GM19240 (cell line): ENCODE measurements at regions not wholly inside any gene's neighbourhood (a gene's known extent, or its start where the extent isn't known, plus 50 kb on each side); places are given as distances from the start of the nearest gene placed in this dataset.

ENCODE experiments used
- DNase-seq: peaks from one replicate; pipeline ENCODE4 v3.0.0; 2011; ENCODE audit warnings: low spot score; ENCODE audit not compliant: insufficient read length

DNA sequence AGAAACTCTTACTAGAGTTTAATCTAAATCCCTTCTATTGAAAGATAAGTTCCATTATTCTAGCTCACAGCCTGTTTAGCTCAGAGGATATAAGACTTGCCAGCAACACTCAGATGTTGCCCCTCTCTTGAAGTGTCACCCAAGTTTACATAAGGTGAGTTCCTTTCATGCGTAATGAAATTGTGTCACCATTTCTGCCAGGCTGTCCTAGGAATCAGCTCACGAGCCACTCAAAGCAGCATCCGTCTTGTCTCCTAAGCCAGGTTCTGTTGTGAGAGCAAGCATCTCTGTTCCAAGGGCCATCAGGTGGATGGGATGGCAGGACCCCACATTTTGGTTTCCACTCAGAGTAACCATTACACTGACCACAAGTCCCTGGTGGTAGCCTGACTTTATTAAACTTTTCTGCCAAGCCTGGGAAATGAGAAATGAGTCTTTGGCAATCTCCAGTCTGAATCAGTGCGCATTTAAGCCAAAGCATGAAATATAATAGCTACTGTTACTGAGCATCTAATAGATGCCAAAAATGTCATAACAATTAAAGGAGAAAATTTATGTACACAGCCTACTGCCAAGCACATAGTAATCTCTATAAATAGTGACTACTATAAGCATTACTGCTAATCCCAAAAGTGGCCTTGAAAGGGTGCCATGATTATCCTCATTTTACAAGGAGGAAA lies 179.6 kb upstream of the MIR17HG start:
- no peak for DNase-seq

DNA sequence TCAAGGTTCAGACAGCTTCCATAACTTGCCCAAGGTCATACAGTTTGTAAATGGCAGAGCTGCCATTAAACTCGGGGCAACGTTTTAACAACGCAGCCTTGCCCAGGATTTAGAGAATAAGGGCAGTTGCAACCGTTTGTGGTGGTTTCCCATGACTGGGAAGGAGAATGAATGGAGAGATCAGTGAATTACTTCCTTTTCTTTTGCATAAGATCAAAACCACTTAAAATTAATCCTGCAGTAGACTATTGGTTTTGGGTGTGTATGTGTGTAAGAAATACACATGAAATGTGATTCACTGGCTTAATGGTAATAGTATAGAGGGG lies 179.1 kb upstream of the MIR17HG start:
- no peak for DNase-seq

DNA sequence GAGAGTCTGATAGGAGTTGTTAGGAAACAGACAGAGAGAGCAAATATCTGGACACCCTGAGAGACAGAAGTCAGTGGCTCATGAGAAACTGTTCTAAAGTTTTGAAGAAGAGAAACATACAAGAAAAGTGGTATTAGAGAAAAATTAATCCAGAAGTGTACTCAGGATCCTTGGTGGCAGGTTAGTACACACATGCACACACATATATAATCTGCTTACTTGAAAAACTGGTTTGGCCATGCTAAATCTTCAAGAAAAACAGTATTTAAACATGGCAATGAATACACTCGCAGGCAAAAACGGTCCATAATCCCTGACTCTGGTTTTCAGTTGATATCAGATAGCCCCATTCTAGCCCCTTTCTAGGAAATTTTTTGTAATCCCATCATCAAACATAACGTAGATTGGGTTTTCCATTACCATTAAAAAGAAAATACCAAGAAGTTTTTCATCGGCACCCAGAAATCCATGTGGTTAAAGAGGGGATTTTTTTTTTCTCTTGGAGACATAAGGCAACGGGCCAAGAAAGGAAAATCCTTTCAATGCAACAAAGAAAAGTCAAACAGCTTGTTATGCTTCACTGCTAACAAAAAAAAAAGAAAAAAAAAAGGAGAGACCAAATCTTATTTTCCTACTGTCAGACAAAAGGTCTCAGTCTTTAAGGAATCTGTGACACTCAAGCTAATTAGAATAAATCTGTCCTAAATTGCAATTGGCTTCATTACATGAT lies 178.0 kb upstream of the MIR17HG start:
- DNase-seq: no peak

DNA sequence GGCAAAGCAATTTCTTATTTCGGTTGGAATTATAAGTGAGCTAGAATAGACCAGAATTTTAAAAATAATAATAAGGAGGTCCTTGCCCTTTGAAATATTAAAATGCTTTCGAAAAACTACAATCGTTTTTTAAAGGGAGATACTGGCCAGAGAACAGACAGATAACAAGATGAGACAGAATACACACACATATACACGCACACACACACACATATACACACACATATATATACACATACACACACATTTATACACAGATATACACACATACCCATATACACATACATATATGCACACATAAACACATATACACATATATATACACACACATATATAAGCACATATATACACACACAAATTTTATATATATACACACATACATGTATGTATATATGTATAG lies 175.3 kb upstream of the MIR17HG start:
- no peak for DNase-seq

DNA sequence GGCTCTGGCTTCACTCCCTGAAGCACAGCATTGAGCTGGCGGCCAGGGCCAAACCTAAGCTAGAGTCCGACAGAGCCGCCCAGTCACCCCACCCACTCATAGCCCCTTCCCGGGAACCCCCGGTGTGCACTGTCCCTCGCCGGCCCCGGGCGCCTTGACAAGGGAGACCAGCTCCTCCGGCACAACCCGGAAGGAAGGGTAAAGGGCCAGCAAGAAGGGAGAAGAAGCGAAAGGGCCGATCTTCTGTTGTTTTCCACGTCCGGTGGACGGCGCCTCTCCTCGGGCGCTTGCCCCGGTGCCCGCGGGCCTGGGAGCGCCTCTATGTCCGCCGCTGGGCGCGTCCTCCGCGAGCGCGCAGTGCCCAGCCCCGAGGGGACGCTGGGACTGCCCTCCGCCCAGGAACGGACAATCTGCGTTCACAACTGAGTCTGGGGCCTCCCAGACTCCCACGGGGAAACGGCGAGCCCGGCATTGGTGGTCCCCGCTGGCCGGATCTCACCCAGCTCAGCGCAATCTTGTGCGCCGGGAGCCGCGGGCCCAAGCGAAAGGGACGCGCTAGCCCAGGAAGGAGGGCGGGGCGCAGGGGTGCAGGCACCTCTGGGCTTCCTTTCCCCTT lies 172.5 kb upstream of the MIR17HG start:
- no peak for DNase-seq

DNA sequence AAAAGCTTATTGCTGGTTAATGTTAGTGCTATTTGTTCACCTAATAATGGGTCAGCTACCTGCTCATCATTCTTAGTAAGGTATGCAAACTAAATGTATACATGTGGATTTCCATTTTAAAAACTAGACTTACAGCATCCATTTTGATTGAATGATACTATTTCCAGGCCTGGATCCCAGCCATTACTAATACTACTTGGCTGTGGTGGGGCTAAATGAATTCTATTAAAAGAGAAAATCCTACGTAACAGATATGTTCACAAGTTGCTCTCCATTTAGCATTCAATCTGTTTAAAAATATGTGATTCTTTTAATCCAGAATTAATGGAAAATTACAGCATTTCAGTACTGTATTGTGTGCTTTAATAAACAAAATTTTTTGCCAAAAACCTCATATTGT lies 169.4 kb upstream of the MIR17HG start:
- no peak for DNase-seq

DNA sequence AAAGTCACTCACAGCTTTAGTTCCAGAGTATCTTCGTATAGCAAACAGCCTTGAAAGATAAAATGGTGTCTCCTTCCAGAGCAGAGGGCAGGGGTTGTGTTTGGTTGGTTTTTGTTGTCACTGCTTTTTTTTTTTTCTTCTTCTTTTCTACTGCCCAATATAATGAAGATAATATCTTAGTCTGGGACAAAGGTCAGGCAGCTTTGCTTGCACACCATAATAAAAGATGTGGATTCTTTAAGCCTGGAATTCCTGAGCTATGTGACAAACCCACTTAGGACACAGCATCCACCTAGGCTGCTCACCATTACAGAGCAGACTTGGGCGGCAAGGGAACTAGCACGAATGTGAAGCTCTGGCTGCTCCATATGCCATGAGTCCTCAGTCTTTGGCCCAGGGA lies 165.6 kb upstream of the MIR17HG start:
- DNase-seq: no peak

DNA sequence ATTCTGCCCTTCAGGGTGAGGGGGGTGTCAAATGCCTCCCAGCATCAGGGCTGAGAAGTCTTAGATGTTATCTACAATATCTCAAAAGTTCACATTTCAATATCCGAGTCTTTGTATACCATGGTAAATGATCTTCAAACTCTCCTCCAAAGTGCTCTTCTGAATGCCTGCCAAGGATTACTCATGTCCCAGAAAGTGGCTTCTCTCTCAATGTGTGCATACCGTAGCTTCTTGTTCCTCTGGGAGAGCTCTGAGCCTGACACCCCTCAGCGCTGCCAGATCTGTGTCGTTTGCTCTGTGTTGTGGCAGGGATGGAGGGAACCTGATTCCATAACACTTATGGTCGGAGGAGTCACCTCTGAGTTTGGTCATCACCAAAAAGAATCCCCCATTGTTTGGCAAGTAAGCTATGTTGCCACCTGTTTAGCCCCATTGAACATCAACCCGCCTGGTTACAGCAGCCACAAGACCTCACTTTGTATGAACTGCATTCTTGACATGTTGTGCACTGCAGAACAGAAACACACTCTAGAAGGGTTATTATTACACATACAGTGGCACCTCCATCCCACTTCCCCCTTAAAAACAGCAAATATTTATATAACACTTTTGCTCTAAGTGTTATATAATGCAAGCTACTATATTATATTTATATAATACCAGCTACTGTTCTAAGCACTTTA lies 163.1 kb upstream of the MIR17HG start:
- no peak for DNase-seq

DNA sequence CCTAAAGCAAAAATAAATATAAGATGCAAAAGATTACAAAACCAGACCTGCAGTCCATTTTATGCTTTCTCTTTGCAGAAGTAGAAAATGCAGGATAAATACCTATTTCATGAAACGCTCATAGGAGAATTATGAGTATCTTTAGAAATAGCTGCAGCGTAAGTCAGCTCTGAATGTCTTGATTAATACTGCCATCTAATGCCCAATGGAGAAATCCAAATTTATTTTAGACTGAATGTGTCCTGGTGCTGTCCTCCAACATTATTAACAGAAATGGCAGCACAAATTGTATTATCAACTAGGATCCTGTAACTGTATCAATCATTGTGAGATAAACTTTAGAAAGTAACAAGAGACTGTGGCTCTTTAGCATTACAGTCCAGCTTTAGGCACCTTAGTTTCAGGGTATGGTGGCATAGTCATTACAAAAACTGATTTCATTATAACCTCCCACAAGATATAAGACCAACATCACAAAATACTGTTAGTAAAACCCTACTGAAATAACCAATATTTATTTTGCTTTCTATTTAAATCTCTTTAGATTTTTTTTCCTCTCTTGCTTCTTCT lies 162.1 kb upstream of the MIR17HG start:
- DNase-seq: no peak

DNA sequence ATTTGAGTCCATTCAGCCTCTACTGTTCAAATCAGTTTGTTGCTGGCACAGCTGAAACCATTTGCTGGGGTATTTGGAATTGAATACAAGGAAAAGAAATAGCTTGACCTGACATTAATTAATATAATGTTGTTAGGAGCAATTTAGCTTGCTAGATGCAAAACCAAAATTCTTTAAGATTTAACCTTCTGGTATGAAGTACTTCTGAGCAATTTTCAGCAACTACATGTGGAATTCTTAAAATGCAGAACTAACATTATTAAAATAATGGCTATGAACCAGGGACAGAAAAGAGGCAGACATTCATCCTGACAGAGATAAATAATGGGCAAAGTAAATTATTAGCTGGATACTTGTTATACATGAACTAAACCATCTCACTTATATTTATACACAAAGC lies 160.0 kb upstream of the MIR17HG start:
- no peak for DNase-seq

DNA sequence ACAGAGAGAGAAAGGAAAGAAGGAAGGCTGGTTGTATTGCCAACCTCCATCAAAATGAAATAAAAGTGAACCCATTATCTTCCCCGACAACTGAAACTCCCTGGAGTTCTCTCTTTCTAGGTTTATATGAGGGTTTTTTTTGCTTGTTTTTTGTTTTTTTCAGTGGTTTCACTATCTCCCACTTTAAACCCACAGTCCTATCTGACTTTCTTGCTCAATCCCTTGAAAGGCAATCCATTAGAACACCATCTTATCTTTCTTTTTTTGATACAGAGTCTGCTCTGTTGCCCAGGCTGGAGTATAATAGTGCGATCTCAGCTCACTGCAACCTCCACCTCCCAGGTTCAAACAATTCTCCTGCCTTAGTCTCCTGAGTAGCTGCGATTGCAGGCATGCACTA lies 158.0 kb upstream of the MIR17HG start:
- no peak for DNase-seq

DNA sequence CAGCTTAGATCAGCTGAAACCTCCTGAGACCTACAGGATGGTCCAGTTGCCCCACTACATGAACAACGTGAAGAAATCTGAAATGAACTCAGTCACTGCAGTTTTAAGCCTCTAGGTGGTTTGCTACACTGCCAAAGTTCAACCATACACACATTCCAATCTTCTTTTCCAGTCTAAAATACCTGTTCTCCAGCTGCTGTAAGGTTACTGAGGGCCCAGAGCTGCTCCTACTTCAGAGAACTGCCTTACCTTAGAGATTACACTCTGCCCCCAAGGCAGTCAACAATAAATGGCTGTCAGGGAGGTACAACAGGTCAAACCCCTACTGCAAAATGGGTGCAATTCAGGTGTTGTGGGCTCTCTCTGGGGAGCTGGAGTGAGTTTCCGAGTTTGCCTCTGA lies 154.1 kb upstream of the MIR17HG start:
- DNase-seq: no peak

DNA sequence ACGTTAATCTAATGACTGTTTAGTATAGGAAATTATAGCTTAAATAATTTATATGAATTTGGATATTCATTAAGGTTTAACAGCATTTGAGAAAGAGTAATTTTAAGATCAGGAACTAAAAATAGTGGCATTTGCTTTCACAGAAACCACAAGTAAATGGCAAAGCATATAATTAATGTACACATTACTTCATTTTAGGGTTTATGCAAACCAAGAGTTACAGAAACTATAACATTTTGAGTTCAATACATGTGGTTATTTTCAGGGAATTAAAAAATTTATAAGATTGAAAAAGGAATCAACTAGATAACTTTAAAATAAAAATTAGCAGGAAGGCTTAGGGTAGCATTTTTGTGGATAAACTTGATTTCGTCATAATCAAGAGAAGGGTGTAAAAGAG lies 151.7 kb upstream of the MIR17HG start:
- DNase-seq: no peak

DNA sequence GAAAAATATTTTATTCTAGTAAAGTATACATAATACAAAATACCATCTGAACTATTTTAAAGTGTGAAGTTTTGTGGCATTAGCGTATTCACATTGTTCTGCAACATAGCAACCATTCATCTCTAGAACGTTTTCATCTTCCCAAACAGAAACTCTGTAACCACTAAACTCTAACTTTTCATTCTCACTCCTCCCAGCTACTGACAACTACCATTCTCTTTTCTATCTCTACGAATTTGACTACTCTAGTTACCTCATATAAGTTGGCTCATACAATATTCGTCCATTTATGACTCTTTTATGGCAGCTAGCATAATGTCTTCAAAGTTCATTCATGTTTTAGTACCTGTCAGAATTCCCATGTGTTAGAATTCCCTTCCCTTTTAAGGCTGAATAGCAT lies 150.5 kb upstream of the MIR17HG start:
- DNase-seq: no peak

DNA sequence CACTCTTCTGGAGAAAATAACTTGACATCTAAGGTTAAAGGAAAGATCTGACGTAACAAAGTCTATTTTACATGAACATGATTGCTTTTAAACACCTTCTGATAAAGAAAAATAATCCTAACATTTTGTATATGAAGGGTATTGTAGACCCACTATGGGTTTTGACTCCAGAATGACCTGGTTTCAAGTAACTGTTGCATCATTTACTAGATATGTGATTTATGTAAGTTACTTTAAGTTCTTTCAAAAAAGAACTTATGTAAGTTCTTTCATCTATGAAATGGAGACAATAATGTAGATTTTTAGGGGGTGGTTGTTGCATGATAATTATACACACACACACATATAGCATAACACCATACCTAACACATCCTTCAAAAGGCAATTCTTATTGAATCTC lies 147.6 kb upstream of the MIR17HG start:
- no peak for DNase-seq

DNA sequence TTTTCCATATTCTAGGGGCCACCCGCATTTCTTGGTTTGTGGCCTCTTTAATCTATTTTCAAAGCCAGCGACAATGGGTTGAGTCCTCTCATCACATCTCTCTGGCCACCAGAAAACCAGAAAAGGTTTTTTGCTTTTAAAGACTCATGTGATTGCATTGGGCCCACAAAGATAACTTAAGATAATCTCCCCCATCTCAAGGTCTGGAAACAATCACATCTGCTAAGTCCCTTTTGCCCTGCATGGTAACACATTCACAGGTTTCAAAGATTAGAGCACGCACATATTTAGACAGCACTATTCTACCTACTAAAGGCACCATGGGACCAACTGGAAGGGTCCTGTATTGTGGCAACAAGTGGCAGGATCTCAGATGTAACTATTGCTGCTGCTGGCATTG lies 147.0 kb upstream of the MIR17HG start:
- DNase-seq: no peak

DNA sequence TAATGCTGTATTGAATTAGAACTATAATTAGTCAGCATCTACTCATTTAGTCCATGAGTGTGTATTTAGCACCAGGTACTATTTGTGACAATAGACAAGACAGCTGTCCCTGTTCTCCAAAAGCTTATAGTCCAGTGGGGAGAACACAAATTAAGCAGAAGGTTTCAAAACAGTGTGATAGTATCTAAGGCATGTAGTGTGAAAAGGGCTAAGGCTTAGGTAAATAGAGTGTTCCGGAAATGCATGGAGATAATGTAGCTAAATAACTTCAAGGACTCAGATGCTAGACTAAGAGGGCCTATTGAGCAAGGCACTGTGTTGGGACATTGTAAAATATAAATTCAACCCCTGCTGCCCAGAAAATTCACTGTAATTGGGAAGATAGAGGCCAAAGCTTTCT lies 144.1 kb upstream of the MIR17HG start:
- no peak for DNase-seq

DNA sequence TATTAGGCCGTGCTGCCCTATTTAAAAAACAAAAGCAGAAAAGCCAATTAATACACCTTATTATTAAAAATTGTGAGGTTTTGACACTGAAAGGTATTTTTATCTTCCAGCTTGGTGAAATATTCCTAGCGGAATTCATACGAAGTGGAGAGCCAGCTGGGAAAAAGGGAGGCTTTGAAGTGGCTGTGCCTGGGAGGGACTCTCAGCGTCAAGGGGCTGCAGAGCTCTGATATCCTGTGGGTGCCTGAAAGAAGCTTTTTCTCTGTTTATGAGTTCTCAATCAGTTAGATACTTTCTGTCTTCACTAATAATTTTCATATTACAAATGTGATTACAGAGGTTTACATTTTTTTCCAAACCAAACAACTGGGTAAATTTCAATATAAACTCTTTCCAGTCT lies 140.2 kb upstream of the MIR17HG start:
- DNase-seq: no peak

DNA sequence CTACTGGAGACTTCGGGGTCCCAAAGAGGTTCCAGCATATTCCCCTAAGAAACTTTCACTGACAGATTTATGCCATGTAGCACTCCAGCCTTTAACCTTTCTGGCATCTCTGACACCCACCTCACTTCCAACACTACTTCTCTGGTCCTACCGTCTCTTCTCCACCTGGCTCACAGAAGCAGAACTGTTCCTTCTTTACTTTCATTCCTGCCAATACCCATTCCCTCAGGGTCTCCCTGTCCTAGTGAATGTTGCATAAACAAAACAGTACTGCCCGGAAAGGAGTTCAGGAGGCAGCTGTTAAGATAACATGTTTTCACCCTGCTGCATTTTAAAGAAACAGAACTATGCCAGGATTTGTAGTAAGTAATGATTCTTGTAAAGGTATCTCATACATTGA lies 136.0 kb upstream of the MIR17HG start:
- no peak for DNase-seq

DNA sequence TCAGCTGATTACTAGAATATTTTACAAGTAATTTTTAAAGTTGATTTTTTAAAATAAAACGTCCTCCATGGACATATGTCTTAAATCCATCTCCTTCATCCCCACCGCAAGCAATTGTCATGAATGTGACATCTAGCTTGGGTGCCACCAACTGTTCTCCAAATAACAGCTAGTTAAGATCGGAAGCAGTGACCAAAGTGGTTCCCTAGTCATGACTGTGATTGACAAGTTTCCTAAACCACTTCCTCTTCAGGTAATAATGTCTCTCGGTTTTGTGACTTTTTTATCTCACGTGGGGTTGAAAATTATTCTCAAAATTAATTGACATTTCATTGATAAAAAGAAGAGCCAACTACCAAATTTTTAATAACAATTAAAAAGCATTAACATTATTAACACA lies 135.3 kb upstream of the MIR17HG start:
- no peak for DNase-seq

DNA sequence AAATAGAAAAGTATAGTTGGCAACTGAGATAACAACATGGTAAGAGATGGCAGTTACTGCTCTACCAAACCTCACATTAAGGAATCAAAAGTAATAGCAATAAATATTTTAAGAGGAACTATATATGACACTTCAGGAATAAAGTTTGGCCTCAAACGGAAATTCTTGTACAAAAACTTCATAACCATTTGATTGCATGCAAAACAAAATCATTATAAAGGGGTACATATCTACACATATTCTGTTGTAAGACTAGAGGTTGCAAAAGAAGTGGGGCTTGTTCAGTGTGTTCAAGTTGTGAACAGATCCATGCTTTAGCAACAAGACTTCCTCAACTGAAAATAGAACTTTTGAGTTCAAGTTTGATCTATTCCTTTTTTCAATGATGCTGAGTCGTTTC lies 133.5 kb upstream of the MIR17HG start:
- DNase-seq: no peak
